H1 (cell line): ENCODE measurements at regions not wholly inside any gene's neighbourhood (a gene's known extent, or its start where the extent isn't known, plus 50 kb on each side); places are given as distances from the start of the nearest gene placed in this dataset.

Experiments
- BRCA1 ChIP-seq: IDR thresholded peaks from 2 replicates; pipeline ENCODE4 v1.6.1; 2012; ENCODE audit warnings: low read depth, low read length, improper control_type of control experiment
- CHD7 ChIP-seq: fragments of 300-600 bp; sonication (generic); IDR thresholded peaks from 2 replicates; pipeline ENCODE4 v1.7.1; 2012; ENCODE audit warnings: low read length, moderate library complexity, mild to moderate bottlenecking, inconsistent platforms; ENCODE audit not compliant: insufficient replicate concordance
- CTCF ChIP-seq, 3 experiments: IDR thresholded peaks; 1 replicate in 2 of 3; 2 replicates in 1 of 3; pipeline versions ENCODE4 v1.5.1 to v1.6.1; 2011; ENCODE audit warnings: low read length in 3 of 3, mild to moderate bottlenecking in 3 of 3, inconsistent platforms in 2 of 3, low read depth in 1 of 3, moderate library complexity in 1 of 3; ENCODE audit not compliant: insufficient read depth in 1 of 3; ENCODE audit errors: control extremely low read depth in 1 of 3
- EGR1 ChIP-seq: IDR thresholded peaks from 2 replicates; pipeline ENCODE4 v1.6.1; 2011; ENCODE audit warnings: low read depth, low read length, borderline replicate concordance
- KDM5A ChIP-seq: fragments of 200-600 bp; IDR thresholded peaks from 2 replicates; pipeline ENCODE4 v1.7.1; 2012; ENCODE audit warnings: mild to moderate bottlenecking, low read length, inconsistent platforms, mixed read lengths
- TEAD4 ChIP-seq: IDR thresholded peaks from 2 replicates; pipeline ENCODE4 v1.6.1; 2012; ENCODE audit warnings: low read depth, low read length, inconsistent platforms, mixed read lengths

GRCh38 chr2:128433911-128434550, 115.4 kb upstream of the HS6ST1 start (continued):
- TF ChIP-seq CHD7 = no peak
- TF ChIP-seq KDM5A = no peak
- TF ChIP-seq BRCA1 = no peak
- TF ChIP-seq TEAD4 = no peak
- no peak for TF ChIP-seq EGR1
- TF ChIP-seq CTCF (IDR thresholded peaks at IDR 0.05; ENCODE audit: control extremely low read depth in 1 of 3, insufficient read depth in 1 of 3, low read depth in 1 of 3, low read length in 3 of 3) = no peak
- TF ChIP-seq, all 59 proteins: peak for 0
